ENCODE measurements at regions not wholly inside any gene's neighbourhood (a gene's known extent, or its start where the extent isn't known, plus 50 kb on each side); places are given as distances from the start of the nearest gene placed in this dataset.

- TF ChIP-seq CTCF (IDR thresholded peaks at IDR 0.05): no peak
- no peak for TF ChIP-seq POLR2A (IDR thresholded peaks at IDR 0.05)
These were observed 648.3 kb downstream of the GABRG1 start for GRCh38 chr4:45475548-45475947.

Measured in right lobe of liver (tissue), 4 donors.